ENCODE measurements at regions not wholly inside any gene's neighbourhood (a gene's known extent, or its start where the extent isn't known, plus 50 kb on each side); places are given as distances from the start of the nearest gene placed in this dataset.

- Histone ChIP-seq H2AFZ (no peak overlapping the region), H3K4me1 (no peaks in the 10 kb centered on the region), H3K9ac (no peak overlapping the region), H3K27ac (no peak overlapping the region), H3K4me2 (ENCODE audit: low read length) (no peak overlapping the region), H3K9me3 (ENCODE audit: control insufficient read depth, low read length) (no peaks in the 10 kb centered on the region), H3K4me3 (ENCODE audit: low read depth, low read length) (no peak overlapping the region), H3K36me3 (ENCODE audit: control insufficient read depth, insufficient read depth, low read length) (no peaks in the 10 kb centered on the region), H3K79me2 (no peaks in the 10 kb centered on the region), H3K27me3 (ENCODE audit: control insufficient read depth, insufficient read depth, low read length) (no peaks in the 10 kb centered on the region)
- TF ChIP-seq CTCF (IDR thresholded peaks at IDR 0.05): no peak
Observed at GRCh38 chr3:146314871-146315270, 64.0 kb upstream of the PLSCR4 start.

GRCh38 chr3:146313746-146314111, 62.8 kb upstream of the PLSCR4 start:
- Histone ChIP-seq H2AFZ (no peak overlapping the region), H3K9me3 (ENCODE audit: control insufficient read depth, low read length) (no peaks in the 10 kb centered on the region), H3K4me1 (no peaks in the 10 kb centered on the region), H3K27ac (no peak overlapping the region), H3K4me3 (ENCODE audit: low read depth, low read length) (no peak overlapping the region), H3K79me2 (no peaks in the 10 kb centered on the region), H3K36me3 (ENCODE audit: control insufficient read depth, insufficient read depth, low read length) (no peaks in the 10 kb centered on the region), H3K9ac (no peak overlapping the region), H3K4me2 (ENCODE audit: low read length) (no peak overlapping the region), H3K27me3 (ENCODE audit: control insufficient read depth, insufficient read depth, low read length) (no peaks in the 10 kb centered on the region)
- TF ChIP-seq CTCF (IDR thresholded peaks at IDR 0.05): no peak

GRCh38 chr3:146313031-146313745, 62.3 kb upstream of the PLSCR4 start:
- Histone ChIP-seq H3K9me3 (ENCODE audit: control insufficient read depth, low read length) (no peaks in the 10 kb centered on the region), H3K4me1 (no peaks in the 10 kb centered on the region), H3K27me3 (ENCODE audit: control insufficient read depth, insufficient read depth, low read length) (no peaks in the 10 kb centered on the region), H3K27ac (no peak overlapping the region), H3K79me2 (no peaks in the 10 kb centered on the region), H3K4me3 (ENCODE audit: low read depth, low read length) (no peak overlapping the region), H2AFZ (no peak overlapping the region), H3K9ac (no peak overlapping the region), H3K36me3 (ENCODE audit: control insufficient read depth, insufficient read depth, low read length) (no peaks in the 10 kb centered on the region), H3K4me2 (ENCODE audit: low read length) (no peak overlapping the region)
- no peak for TF ChIP-seq CTCF (IDR thresholded peaks at IDR 0.05)

- no peaks in the 10 kb centered on the region for H3K4me1 ChIP-seq
- no peak overlapping the region for H3K4me2 ChIP-seq (ENCODE audit: low read length)
- H2AFZ ChIP-seq: no peak overlapping the region
- H3K27ac ChIP-seq: no peak overlapping the region
- no peaks in the 10 kb centered on the region for H3K9me3 ChIP-seq (ENCODE audit: control insufficient read depth, low read length)
- no peak overlapping the region for H3K9ac ChIP-seq
- H3K4me3 ChIP-seq (ENCODE audit: low read depth, low read length): no peak overlapping the region
- no peak for TF ChIP-seq CTCF (IDR thresholded peaks at IDR 0.05)
- no peaks in the 10 kb centered on the region for H3K79me2 ChIP-seq
- H3K36me3 ChIP-seq (ENCODE audit: control insufficient read depth, insufficient read depth, low read length): no peaks in the 10 kb centered on the region
- H3K27me3 ChIP-seq (ENCODE audit: control insufficient read depth, insufficient read depth, low read length): no peaks in the 10 kb centered on the region
Observed at GRCh38 chr3:146308682-146309081, 57.8 kb upstream of the PLSCR4 start.

GRCh38 chr3:146308222-146308621, 57.3 kb upstream of the PLSCR4 start:
- H3K27ac ChIP-seq: no peak overlapping the region
- H3K4me1 ChIP-seq: no peaks in the 10 kb centered on the region
- no peaks in the 10 kb centered on the region for H3K79me2 ChIP-seq
- no peaks in the 10 kb centered on the region for H3K9me3 ChIP-seq (ENCODE audit: control insufficient read depth, low read length)
- no peaks in the 10 kb centered on the region for H3K27me3 ChIP-seq (ENCODE audit: control insufficient read depth, insufficient read depth, low read length)
- H3K36me3 ChIP-seq (ENCODE audit: control insufficient read depth, insufficient read depth, low read length): no peaks in the 10 kb centered on the region
- no peak overlapping the region for H3K4me2 ChIP-seq (ENCODE audit: low read length)
- H2AFZ ChIP-seq: no peak overlapping the region
- no peak overlapping the region for H3K4me3 ChIP-seq (ENCODE audit: low read depth, low read length)
- no peak for TF ChIP-seq CTCF (IDR thresholded peaks at IDR 0.05)
- H3K9ac ChIP-seq: no peak overlapping the region

Measured in parathyroid adenoma (tissue), 2 donors.